Esophagus squamous epithelium (tissue), 5 donors: ENCODE measurements at regions not wholly inside any gene's neighbourhood (a gene's known extent, or its start where the extent isn't known, plus 50 kb on each side); places are given as distances from the start of the nearest gene placed in this dataset.
"Not testable (repeated sequence)": the region's sequence is repeated elsewhere in the genome, so short reads cannot be mapped to it uniquely, and the experiment has no call there.

Experiments
- DNase-seq: peaks from one replicate; lab custom pipeline; 2025; lab: John Stamatoyannopoulos, UW
- H3K27ac ChIP-seq, 4 donors: fragments of 200-600 bp; sonication (generic); one replicate each; pipeline ENCODE4 v1.5.1; 2016 to 2019; ENCODE audit warnings: mild to moderate bottlenecking in 1 of 4
- H3K27me3 ChIP-seq, 4 donors: fragments of 200-600 bp; sonication (generic); 1 replicate in 3 of 4; 2 replicates in 1 of 4; pipeline versions ENCODE4 v1.5.1 to v1.6.0; 2017 to 2021; ENCODE audit warnings: antibody characterized with exemption in 1 of 4
- H3K36me3 ChIP-seq, 3 donors: fragments of 200-600 bp; sonication (generic); one replicate each; pipeline ENCODE4 v1.5.1; 2016 to 2019
- H3K4me1 ChIP-seq, 3 donors: fragments of 200-600 bp; sonication (generic); one replicate each; pipeline ENCODE4 v1.5.1; 2017 to 2019
- H3K4me3 ChIP-seq, 4 donors: fragments of 200-600 bp; sonication (generic); 1 replicate in 3 of 4; 2 replicates in 1 of 4; pipeline ENCODE4 v1.5.1; 2016 to 2019; ENCODE audit warnings: mild to moderate bottlenecking in 2 of 4, moderate library complexity in 1 of 4
- H3K9me3 ChIP-seq, 3 donors: fragments of 200-600 bp; sonication (generic); one replicate each; pipeline ENCODE4 v1.5.1; 2016 to 2019
- POLR2A ChIP-seq, 4 donors: fragments of 450-650 bp; IDR thresholded peaks; one replicate each; pipeline ENCODE4 v1.6.1; 2017; ENCODE audit warnings: antibody characterized with exemption in 4 of 4, mild to moderate bottlenecking in 4 of 4, moderate library complexity in 3 of 4
- WGBS, 2 donors: methylation state at CpG; one replicate each; pipeline ENCODE4 v1.1.5; 2018; 5-methylcytosine and 5-hydroxymethylcytosine counted together
- intact Hi-C: fragments of 100-400 bp; cut with DNase I; formaldehyde crosslinking; loops from one replicate; pipeline ENCODE4 v1.15.0; 2022
- TF ChIP-seq, protein P1 (sequence below), 6 experiments: fragments of 450-650 bp in 4 of 6; fragments of 200-600 bp in 2 of 6; sonication (generic) in 2 of 6; IDR thresholded peaks; one replicate each; pipeline ENCODE4 v1.5.1; 2016 to 2019; ENCODE audit warnings: antibody characterized with exemption in 6 of 6, mild to moderate bottlenecking in 4 of 6, moderate library complexity in 4 of 6
- donor health status: DM: yes; HTN: yes; CAD: no.

DNA sequence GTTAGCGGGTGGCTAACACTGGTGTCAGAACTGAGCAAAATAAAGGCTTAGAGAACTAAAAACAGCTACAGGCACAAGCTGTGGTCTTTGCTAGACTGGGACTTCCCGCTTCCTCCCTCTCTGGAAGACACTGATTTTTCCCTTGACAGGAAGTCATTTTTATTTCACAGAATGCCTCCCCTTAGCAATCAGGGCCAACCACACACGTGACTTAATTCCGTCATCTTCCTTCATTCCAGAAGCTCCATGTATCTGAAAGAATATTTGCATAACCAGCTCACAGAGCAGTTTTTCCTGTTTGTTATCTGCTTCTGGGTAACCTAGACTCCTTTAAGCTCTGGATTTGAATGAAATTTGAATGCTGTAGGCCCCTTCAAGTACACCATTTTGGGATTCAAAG is 327.5 kb upstream of the FRG1 start:
- DNase-seq, result no peak
- Histone ChIP-seq H3K4me1 (no peaks in the 10 kb centered on the region), H3K4me3 (no peak overlapping the region), H3K27me3 (no peaks in the 10 kb centered on the region), H3K9me3 (no peaks in the 10 kb centered on the region), H3K27ac (no peak overlapping the region), H3K36me3 (no peaks in the 10 kb centered on the region)
- TF ChIP-seq POLR2A (IDR thresholded peaks at IDR 0.05), result no peak
- TF ChIP-seq, protein P1, sequence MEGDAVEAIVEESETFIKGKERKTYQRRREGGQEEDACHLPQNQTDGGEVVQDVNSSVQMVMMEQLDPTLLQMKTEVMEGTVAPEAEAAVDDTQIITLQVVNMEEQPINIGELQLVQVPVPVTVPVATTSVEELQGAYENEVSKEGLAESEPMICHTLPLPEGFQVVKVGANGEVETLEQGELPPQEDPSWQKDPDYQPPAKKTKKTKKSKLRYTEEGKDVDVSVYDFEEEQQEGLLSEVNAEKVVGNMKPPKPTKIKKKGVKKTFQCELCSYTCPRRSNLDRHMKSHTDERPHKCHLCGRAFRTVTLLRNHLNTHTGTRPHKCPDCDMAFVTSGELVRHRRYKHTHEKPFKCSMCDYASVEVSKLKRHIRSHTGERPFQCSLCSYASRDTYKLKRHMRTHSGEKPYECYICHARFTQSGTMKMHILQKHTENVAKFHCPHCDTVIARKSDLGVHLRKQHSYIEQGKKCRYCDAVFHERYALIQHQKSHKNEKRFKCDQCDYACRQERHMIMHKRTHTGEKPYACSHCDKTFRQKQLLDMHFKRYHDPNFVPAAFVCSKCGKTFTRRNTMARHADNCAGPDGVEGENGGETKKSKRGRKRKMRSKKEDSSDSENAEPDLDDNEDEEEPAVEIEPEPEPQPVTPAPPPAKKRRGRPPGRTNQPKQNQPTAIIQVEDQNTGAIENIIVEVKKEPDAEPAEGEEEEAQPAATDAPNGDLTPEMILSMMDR (IDR thresholded peaks at IDR 0.05), result no peak
- intact Hi-C loops, result no loop called here
- WGBS, 2 donors, result 61 to 63% methylated on average over 3 to 4 of the region's 4 CpGs

DNA sequence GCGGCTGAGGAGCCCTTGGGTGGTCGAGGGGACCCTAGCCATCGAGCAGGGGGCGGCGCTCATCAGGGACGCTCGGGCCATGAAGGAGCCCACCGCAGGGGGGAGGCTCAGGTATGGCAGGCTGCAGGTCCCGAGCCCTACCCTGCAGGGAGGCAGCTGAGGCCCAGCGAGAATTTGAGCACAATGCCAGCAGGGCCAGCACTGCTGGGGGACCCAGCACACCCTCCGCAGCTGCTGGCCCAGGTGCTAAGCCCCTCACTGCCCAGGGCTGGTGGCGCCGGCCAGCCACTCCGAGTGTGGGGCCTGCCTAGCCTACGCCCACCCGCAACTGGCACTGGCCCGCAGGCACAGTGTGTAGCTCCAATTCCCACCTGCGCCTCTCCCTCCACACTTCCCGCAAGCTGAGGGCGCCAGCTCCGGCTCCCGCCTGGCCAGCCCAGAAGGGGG is 325.4 kb upstream of the FRG1 start:
- no peaks in the 10 kb centered on the region for H3K9me3 ChIP-seq
- no peaks in the 10 kb centered on the region for H3K4me1 ChIP-seq
- no peak for DNase-seq
- H3K4me3 ChIP-seq, result no peak overlapping the region
- no CpG with 5 or more reads among the region's 22 CpGs for WGBS, 2 donors
- no peaks in the 10 kb centered on the region for H3K36me3 ChIP-seq
- no peak for TF ChIP-seq POLR2A (IDR thresholded peaks at IDR 0.05)
- TF ChIP-seq, protein P1 (IDR thresholded peaks at IDR 0.05), result no peak
- no peak overlapping the region for H3K27ac ChIP-seq
- intact Hi-C loops, result no loop called here
- no peaks in the 10 kb centered on the region for H3K27me3 ChIP-seq

DNA sequence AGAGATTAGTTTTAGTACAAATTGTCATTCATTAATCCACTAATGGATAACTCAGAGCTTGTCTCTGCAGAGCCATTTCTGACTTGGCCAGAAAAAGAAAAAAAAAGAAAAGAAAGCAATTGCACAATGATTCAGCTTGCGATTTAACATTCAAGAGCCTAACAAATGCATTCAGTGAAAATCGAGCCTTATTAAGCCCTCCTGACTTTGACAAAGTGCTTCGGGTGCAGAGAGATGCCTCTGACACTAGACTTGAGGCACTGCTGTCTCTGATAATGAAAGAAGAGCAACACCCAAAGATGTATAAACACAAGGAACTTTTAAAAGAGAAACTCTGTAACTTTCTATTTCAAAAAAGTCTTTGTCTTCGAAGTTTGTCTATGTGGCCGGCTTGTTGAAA is 322.9 kb upstream of the FRG1 start:
- H3K9me3 ChIP-seq, H3K27ac ChIP-seq, H3K4me1 ChIP-seq, H3K27me3 ChIP-seq, H3K36me3 ChIP-seq, H3K4me3 ChIP-seq, intact Hi-C loops, DNase-seq: not testable (repeated sequence)
- WGBS, 2 donors, result 36% methylated on average over 5 of the region's 5 CpGs

DNA sequence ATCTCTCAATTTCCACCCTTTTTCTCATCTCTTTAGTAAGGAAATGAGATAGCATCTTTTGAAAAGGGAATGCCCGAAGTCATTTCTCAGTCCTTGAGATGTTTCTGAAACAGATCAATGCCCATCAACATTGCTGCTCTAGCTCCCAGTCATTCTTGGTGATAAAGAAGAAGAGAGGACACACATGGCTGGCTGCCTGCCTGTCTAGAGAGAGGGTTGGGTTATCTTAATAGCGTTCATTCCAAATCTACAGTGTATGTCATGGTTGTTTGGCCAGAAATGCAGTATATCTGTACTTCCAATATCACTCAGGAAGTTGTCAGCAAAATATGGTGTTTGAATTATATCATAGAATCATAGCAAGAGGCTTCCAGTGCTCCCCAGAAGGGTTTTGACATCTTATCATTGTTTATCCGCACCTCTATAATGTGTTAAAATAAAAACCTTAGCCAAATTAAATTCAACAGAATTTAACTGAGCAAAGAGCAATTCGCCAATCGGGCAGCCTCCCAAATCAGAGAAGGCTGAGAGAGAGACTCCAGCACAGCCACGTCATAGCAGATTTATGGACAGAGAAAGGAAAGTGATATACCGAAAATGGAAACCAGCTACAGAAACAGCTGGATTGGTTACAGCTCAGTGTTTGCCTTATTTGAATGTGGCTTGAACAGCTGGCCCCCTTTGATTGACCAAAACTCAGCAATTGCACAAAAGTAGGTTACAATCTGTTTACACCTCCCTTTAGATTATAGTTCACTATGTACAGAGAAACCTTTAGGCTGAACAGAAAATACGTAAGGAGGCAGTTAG is 321.0 kb upstream of the FRG1 start:
- H3K27me3 ChIP-seq, H3K27ac ChIP-seq, DNase-seq, H3K4me3 ChIP-seq, H3K36me3 ChIP-seq, H3K4me1 ChIP-seq, intact Hi-C loops, H3K9me3 ChIP-seq: not testable (repeated sequence)
- WGBS, 2 donors, result 64 to 75% methylated on average over 7 to 8 of the region's 8 CpGs

DNA sequence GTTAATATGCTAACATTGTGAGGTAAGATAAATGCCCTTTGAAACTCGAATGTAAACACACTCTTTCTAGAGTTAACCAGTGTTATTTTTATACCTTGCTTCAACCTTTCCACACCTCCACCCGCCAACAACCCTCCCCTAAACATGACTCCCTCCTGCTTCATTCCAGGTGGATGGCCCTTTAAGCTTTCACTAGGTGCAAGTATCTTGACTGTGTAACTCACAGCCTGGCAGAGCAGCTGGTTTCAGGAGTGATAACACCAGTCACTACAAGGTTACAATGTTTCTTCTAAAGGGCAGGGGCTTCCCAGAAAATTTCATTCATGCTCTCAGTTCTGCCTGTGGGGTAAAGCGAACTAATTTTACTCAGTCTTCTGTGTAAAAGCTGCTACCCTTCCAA is 318.1 kb upstream of the FRG1 start:
- 44 to 48% methylated on average over 2 to 3 of the region's 3 CpGs for WGBS, 2 donors
- H3K36me3 ChIP-seq, intact Hi-C loops, H3K4me1 ChIP-seq, H3K4me3 ChIP-seq, H3K27ac ChIP-seq, DNase-seq, H3K27me3 ChIP-seq, H3K9me3 ChIP-seq: not testable (repeated sequence)

DNA sequence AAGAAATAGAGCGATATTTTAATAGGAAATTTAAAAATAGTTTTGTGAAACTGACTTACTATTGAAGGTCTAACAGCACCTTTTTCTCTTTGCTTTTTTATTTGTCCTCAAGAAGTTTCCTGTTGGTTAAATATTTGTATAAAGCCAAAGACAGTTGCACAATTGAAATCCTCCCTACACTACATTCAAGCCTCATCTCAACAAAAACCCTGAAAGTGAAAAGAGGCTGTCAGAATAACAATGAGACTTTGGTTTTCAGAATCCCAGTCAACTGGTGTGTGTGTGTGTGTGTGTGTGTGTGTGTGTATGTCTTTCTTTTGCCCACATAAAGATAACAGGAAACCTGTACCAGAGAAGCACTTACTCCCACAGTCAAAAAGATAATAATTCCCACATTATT is 313.6 kb upstream of the FRG1 start:
- H3K4me3 ChIP-seq, H3K9me3 ChIP-seq, H3K36me3 ChIP-seq, intact Hi-C loops, DNase-seq, H3K27me3 ChIP-seq, H3K27ac ChIP-seq, H3K4me1 ChIP-seq: not testable (repeated sequence)
- 0 to 25% methylated on average over 1 of the region's 1 CpG for WGBS, 2 donors

DNA sequence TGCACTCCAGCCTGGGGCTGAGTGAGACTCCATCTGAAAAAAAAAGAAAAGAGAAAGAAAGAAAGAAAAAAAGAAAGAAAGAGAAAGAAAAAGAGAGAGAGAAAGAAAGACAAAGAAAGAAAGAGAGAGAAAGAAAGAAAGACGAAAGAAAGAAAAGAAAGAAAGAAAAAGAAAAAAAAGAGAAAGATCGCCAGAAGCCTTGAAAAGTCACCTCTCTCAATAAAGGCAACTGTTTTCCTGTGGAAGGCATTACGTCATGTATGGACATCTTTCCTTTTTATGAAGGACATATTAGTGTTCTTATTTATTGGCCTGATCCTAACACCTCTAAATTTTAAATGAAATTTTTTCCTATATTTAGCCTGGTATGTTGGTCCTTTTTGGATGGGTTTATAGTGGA is 310.9 kb upstream of the FRG1 start:
- H3K4me3 ChIP-seq, H3K36me3 ChIP-seq, H3K4me1 ChIP-seq, H3K9me3 ChIP-seq, intact Hi-C loops, DNase-seq, H3K27ac ChIP-seq, H3K27me3 ChIP-seq: not testable (repeated sequence)
- 62 to 80% methylated on average over 3 of the region's 3 CpGs for WGBS, 2 donors

DNA sequence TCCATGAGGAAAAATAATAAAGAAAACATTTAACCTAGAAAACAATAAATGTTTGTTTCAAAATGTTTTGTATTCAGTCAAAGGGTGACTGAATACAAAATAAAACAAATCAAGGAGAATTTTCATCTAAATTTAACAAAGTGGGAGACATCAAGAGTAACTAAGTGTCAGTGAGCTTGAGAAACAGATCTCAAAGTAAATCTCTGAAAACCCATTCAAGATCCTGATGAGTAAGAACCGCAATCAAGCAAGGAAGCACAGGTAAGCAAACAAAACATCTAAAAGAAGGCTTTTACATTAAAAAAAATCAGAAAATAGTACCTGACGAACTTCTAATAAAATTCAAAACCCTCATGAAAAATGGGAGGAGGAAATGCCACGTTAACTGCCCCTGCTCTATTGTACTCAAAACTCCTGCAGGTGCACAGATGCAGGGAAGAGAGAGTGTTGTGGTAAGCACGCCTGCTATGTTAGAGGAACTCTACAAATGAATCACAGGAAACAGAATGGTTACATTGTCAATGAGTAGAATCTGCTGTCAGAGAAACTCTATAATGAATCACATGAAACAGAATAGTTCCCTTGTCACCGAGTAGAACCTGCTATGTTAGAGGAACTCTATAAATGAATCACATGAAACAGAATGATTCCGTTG is 309.6 kb upstream of the FRG1 start:
- 23 to 40% methylated on average over 6 of the region's 6 CpGs for WGBS, 2 donors
- H3K4me1 ChIP-seq, intact Hi-C loops, H3K36me3 ChIP-seq, H3K27me3 ChIP-seq, DNase-seq, H3K27ac ChIP-seq, H3K9me3 ChIP-seq, H3K4me3 ChIP-seq: not testable (repeated sequence)

DNA sequence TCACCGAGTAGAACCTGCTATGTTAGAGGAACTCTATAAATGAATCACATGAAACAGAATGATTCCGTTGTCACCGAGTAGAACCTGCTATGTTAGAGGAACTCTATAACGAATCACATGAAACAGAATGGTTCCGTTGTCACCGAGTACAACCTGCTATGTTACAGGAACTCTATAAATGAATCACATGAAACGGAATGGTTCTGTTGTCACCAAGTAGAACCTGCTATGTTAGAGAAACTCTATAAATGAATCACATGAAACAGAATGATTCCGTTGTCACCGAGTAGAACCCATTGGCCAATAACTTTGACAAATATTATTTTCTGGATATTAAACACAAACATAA is 309.1 kb upstream of the FRG1 start:
- H3K27me3 ChIP-seq, intact Hi-C loops, H3K4me1 ChIP-seq, H3K4me3 ChIP-seq, H3K27ac ChIP-seq, H3K36me3 ChIP-seq, DNase-seq, H3K9me3 ChIP-seq: not testable (repeated sequence)
- 44 to 62% methylated on average over 9 of the region's 9 CpGs for WGBS, 2 donors

DNA sequence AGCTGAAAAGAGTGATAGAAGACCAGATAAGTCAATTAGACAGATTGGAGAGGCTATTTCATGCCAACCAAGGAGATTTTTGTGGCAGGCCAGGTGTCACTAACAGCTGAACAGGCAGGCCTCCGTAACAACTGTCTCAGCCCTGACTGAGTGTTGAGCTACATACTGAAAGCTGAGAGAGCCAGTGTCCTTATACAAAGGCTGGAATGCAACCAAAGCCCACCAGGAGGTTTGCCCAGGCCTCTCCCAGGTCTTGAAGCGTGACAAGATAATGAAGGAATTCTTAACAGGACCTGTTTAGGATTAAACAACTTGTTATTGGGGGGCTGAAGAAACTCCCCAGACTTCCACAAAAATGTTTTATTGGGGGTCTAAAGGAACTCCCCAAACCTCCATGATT is 290.2 kb upstream of the FRG1 start:
- DNase-seq, H3K27me3 ChIP-seq, H3K4me1 ChIP-seq, H3K36me3 ChIP-seq, H3K27ac ChIP-seq, intact Hi-C loops, H3K9me3 ChIP-seq, H3K4me3 ChIP-seq: not testable (repeated sequence)
- 75 to 78% methylated on average over 2 of the region's 2 CpGs for WGBS, 2 donors

DNA sequence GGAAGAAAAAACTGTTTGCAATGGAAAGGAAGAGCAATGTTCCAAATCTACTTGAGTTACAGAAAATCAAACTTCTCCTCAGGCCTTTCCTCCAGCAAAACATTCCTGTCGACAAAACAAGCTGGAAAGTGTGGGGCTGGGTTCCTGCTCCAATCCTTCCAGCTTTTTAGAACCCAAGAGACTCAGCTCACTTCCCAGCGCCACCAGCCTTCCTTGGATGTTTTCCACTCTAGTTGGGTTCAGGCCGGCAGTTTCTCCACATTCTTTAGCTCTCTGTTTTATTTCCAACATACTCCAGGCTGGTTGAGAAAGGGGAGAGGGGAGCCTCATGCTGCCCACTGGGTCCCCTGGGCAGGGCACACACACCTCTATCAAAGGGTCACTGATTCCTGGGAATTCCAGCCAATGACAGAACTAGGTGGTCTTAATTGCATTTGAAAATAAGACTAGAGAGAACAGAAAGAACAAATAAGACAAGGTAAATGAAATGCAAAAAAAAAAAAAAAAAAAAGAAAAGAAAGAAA is 287.5 kb upstream of the FRG1 start:
- H3K4me1 ChIP-seq, DNase-seq, H3K4me3 ChIP-seq, H3K27me3 ChIP-seq, H3K36me3 ChIP-seq, H3K27ac ChIP-seq, intact Hi-C loops, H3K9me3 ChIP-seq: not testable (repeated sequence)
- no CpG with 5 or more reads among the region's 3 CpGs for WGBS, 2 donors
